ENCODE measurements at regions not wholly inside any gene's neighbourhood (a gene's known extent, or its start where the extent isn't known, plus 50 kb on each side); places are given as distances from the start of the nearest gene placed in this dataset.
A peak's percentile ranks its signal among the peaks of the same experiment; 100 is the strongest.

- no peak for TF ChIP-seq BCL6B (tag by site-specific recombination; IDR thresholded peaks at IDR 0.05)
These were observed 710.2 kb downstream of the TBC1D22A start (continued) for GRCh38 chr22:47472636-47473035.

GRCh38 chr22:47471406-47471805 is 709.0 kb downstream of the TBC1D22A start:
- Histone ChIP-seq H3K9me3 (ENCODE audit: control insufficient read depth, insufficient read depth, low read depth, low read length) (peaks cover 2% of the 10 kb centered on the region; the same call in 1 of the 2 replicates), H3K27ac (ENCODE audit: extremely low read depth, low read depth, low read length) (no peak overlapping the region), H3K36me3 (ENCODE audit: control insufficient read depth in 2 of 2, insufficient read depth in 1 of 2, low read length in 2 of 2) (no peaks in the 10 kb centered on the region), H3K4me1 (ENCODE audit: control insufficient read depth, insufficient read depth, low read length) (no peaks in the 10 kb centered on the region), H3K4me3 (ENCODE audit: low read depth, low read length) (no peak overlapping the region)
- TF ChIP-seq ZNF239 (tag by site-specific recombination; IDR thresholded peaks at IDR 0.05) (no peak), ATF2 (tag by site-specific recombination; IDR thresholded peaks at IDR 0.05; ENCODE audit: low read depth) (no peak), PBX3 (CRISPR knock-in tag; IDR thresholded peaks at IDR 0.05) (no peak), ZNF555 (tag by site-specific recombination; conservative IDR thresholded peaks at IDR 0.05) (no peak), ZBTB8A (tag by site-specific recombination; IDR thresholded peaks at IDR 0.05) (no peak), BCL11B (tag by site-specific recombination; IDR thresholded peaks at IDR 0.05; ENCODE audit: low read depth) (no peak), OSR2 (tag by site-specific recombination; IDR thresholded peaks at IDR 0.05) (no peak)
- CTCF ChIA-PET: no interaction called here
- POLR2A ChIA-PET: no interaction called here

- Histone ChIP-seq H3K36me3 (ENCODE audit: control insufficient read depth in 2 of 2, insufficient read depth in 1 of 2, low read length in 2 of 2) (no peaks in the 10 kb centered on the region), H3K4me3 (ENCODE audit: low read depth, low read length) (no peak overlapping the region), H3K9me3 (ENCODE audit: control insufficient read depth, insufficient read depth, low read depth, low read length) (peaks cover 2% of the 10 kb centered on the region; the same call in 1 of the 2 replicates), H3K27ac (ENCODE audit: extremely low read depth, low read depth, low read length) (no peak overlapping the region), H3K4me1 (ENCODE audit: control insufficient read depth, insufficient read depth, low read length) (no peaks in the 10 kb centered on the region)
- ChIA-PET POLR2A (no interaction called here), CTCF (no interaction called here)
- no peak for TF ChIP-seq PBX3 (CRISPR knock-in tag; IDR thresholded peaks at IDR 0.05)
These were observed 703.4 kb downstream of the TBC1D22A start for GRCh38 chr22:47465809-47466208.

- TF ChIP-seq SCRT2 (tag by site-specific recombination; IDR thresholded peaks at IDR 0.05) (peak; percentile 29; the same call in 1 of the 2 replicates), ZNF362 (tag by site-specific recombination; IDR thresholded peaks at IDR 0.05) (no peak)
- ChIA-PET CTCF (no interaction called here), POLR2A (no interaction called here)
- Histone ChIP-seq H3K27ac (ENCODE audit: extremely low read depth, low read depth, low read length) (no peak overlapping the region), H3K36me3 (ENCODE audit: control insufficient read depth in 2 of 2, insufficient read depth in 1 of 2, low read length in 2 of 2) (no peaks in the 10 kb centered on the region), H3K4me1 (ENCODE audit: control insufficient read depth, insufficient read depth, low read length) (no peaks in the 10 kb centered on the region), H3K9me3 (ENCODE audit: control insufficient read depth, insufficient read depth, low read depth, low read length) (peaks cover 2% of the 10 kb centered on the region; the same call in 1 of the 2 replicates), H3K4me3 (ENCODE audit: low read depth, low read length) (no peak overlapping the region)
These were observed 702.8 kb downstream of the TBC1D22A start for GRCh38 chr22:47465222-47465621.
